ENCODE measurements at regions not wholly inside any gene's neighbourhood (a gene's known extent, or its start where the extent isn't known, plus 50 kb on each side); places are given as distances from the start of the nearest gene placed in this dataset.

GRCh38 chr2:147473075-147473474 lies 371.8 kb upstream of the ACVR2A start:
- H3K4me3 Mint-ChIP-seq: no peak overlapping the region
- intact Hi-C loops (cut with micrococcal nuclease): no loop called here
- ATAC-seq (ENCODE audit: low read depth): no peak
- H3K9me3 Mint-ChIP-seq: no peaks in the 10 kb centered on the region
- H3K27me3 Mint-ChIP-seq: no peaks in the 10 kb centered on the region
- ChIA-PET CTCF (no interaction called here), POLR2A (no interaction called here)
- no peaks in the 10 kb centered on the region for H3K36me3 Mint-ChIP-seq (ENCODE audit: low read depth)
- H3K4me1 Mint-ChIP-seq: no peaks in the 10 kb centered on the region
- DNase-seq: no peak
- TF ChIP-seq CTCF (IDR thresholded peaks at IDR 0.05): no peak
- no peak overlapping the region for H3K27ac Mint-ChIP-seq

- TF ChIP-seq CTCF (IDR thresholded peaks at IDR 0.05): no peak
- H3K4me1 Mint-ChIP-seq: no peaks in the 10 kb centered on the region
- no peak overlapping the region for H3K27ac Mint-ChIP-seq
- ATAC-seq (ENCODE audit: low read depth): no peak
- DNase-seq: no peak
- no peak overlapping the region for H3K4me3 Mint-ChIP-seq
- intact Hi-C loops (cut with micrococcal nuclease): no loop called here
- no peaks in the 10 kb centered on the region for H3K9me3 Mint-ChIP-seq
- CTCF ChIA-PET: no interaction called here
- POLR2A ChIA-PET: no interaction called here
- H3K36me3 Mint-ChIP-seq (ENCODE audit: low read depth): no peaks in the 10 kb centered on the region
- no peaks in the 10 kb centered on the region for H3K27me3 Mint-ChIP-seq
Observed at GRCh38 chr2:147471126-147471525, 373.7 kb upstream of the ACVR2A start.

- intact Hi-C loops (cut with micrococcal nuclease): no loop called here
- H3K4me3 Mint-ChIP-seq: no peak overlapping the region
- POLR2A ChIA-PET: no interaction called here
- ATAC-seq (ENCODE audit: low read depth) (no peak), DNase-seq (no peak)
- no peaks in the 10 kb centered on the region for H3K27me3 Mint-ChIP-seq
- H3K36me3 Mint-ChIP-seq (ENCODE audit: low read depth): no peaks in the 10 kb centered on the region
- no peak overlapping the region for H3K27ac Mint-ChIP-seq
- TF ChIP-seq CTCF (IDR thresholded peaks at IDR 0.05): no peak
- CTCF ChIA-PET: no interaction called here
- no peaks in the 10 kb centered on the region for H3K9me3 Mint-ChIP-seq
- no peaks in the 10 kb centered on the region for H3K4me1 Mint-ChIP-seq
Observed at GRCh38 chr2:147469471-147469870, 375.4 kb upstream of the ACVR2A start.

- CTCF ChIA-PET: no interaction called here
- intact Hi-C loops (cut with micrococcal nuclease): no loop called here
- no peak overlapping the region for H3K4me3 Mint-ChIP-seq
Observed at GRCh38 chr2:147468963-147469362, 375.9 kb upstream of the ACVR2A start.

GRCh38 chr2:147468349-147468748 lies 376.5 kb upstream of the ACVR2A start:
- no peaks in the 10 kb centered on the region for H3K9me3 Mint-ChIP-seq
- intact Hi-C loops (cut with micrococcal nuclease): no loop called here
- H3K4me1 Mint-ChIP-seq: no peaks in the 10 kb centered on the region
- ATAC-seq (ENCODE audit: low read depth): no peak
- CTCF ChIA-PET: no interaction called here
- H3K36me3 Mint-ChIP-seq (ENCODE audit: low read depth): no peaks in the 10 kb centered on the region
- TF ChIP-seq CTCF (IDR thresholded peaks at IDR 0.05): no peak
- DNase-seq: no peak
- H3K27ac Mint-ChIP-seq: no peak overlapping the region
- H3K27me3 Mint-ChIP-seq: no peaks in the 10 kb centered on the region
- POLR2A ChIA-PET: no interaction called here
- H3K4me3 Mint-ChIP-seq: no peak overlapping the region

More at GRCh38 chr2:147468963-147469362, 375.9 kb upstream of the ACVR2A start:
- no peak for ATAC-seq (ENCODE audit: low read depth)
- no peaks in the 10 kb centered on the region for H3K4me1 Mint-ChIP-seq
- no peaks in the 10 kb centered on the region for H3K36me3 Mint-ChIP-seq (ENCODE audit: low read depth)
- no peak for TF ChIP-seq CTCF (IDR thresholded peaks at IDR 0.05)
- no peaks in the 10 kb centered on the region for H3K9me3 Mint-ChIP-seq
- no peak overlapping the region for H3K27ac Mint-ChIP-seq
- H3K27me3 Mint-ChIP-seq: no peaks in the 10 kb centered on the region
- no peak for DNase-seq
- POLR2A ChIA-PET: no interaction called here
